ENCODE measurements at regions not wholly inside any gene's neighbourhood (a gene's known extent, or its start where the extent isn't known, plus 50 kb on each side); places are given as distances from the start of the nearest gene placed in this dataset.

DNA sequence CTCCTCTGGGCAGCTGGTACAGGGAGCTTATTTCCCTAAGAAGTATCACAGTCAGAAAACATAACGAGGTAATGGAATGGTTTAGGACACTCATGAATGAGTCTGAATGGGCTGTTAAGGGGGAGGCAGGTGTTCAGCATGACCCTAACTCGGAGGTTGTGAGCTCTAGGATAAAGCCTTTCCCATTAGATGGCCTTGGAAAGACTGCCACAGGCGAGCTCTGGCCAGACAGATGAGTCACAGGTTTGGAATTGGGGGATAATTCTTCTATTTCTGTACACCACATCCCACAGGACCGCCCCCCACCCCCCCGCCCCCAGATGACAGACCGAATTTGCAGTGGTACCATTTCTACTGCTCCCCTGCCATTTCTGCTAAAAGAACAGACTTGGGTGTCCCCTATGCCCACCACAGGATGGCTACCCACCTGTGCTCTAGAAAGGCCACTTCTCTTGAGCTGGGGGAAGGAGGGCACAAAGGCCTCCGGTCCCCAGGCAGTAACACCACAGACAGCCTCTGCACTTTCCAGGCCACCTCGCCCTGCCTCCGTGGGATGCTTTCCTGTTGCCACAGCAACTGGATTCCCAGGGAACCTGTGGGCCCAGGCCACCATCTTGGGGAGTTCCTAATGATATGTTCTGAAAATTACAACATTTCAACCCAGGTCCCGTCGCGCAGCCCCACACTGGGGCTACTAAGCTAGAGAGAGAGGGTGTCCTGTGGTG lies 76.7 kb downstream of the TRIM29 start:
- DNase-seq (ENCODE audit: low spot score), result no peak

DNA sequence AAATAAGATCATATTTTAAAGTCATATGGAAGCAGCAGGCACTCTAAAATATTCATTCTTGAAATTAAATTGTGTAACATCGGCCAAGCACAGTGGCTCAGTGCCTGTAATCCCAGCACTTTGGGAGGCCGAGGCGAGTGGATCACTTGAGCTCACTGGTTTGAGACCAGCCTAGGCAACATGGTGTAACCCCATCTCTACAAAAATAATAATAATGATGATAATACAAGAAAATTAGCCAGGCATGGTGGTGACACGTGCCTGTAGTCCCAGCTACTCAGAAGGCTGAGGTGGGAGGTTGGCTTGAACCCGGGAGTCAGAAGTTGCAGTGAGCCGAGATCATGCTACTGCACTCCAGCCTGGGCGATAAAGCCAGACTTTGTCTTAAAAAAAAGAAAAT lies 77.4 kb downstream of the TRIM29 start:
- no peak for DNase-seq (ENCODE audit: low spot score)

DNA sequence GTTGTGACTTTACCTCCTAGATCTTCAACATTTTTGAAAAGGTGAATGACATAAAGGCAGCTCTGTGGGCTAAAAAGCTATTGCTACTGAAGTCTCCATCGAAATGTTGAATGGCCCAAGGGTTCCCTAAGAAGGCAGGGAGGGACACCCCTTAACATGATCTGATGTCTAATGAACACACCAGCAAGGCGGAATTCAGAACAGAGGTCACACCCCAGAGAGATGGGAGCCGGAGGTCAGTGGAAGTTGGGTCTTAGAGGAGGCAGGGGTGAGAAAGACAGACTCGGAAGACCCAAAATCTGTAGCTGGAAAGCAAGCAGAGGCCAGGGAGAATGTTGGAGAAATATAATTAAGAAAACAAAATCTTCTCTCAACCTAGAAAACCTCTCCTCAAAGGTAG lies 79.0 kb downstream of the TRIM29 start:
- DNase-seq (ENCODE audit: low spot score), result no peak

DNA sequence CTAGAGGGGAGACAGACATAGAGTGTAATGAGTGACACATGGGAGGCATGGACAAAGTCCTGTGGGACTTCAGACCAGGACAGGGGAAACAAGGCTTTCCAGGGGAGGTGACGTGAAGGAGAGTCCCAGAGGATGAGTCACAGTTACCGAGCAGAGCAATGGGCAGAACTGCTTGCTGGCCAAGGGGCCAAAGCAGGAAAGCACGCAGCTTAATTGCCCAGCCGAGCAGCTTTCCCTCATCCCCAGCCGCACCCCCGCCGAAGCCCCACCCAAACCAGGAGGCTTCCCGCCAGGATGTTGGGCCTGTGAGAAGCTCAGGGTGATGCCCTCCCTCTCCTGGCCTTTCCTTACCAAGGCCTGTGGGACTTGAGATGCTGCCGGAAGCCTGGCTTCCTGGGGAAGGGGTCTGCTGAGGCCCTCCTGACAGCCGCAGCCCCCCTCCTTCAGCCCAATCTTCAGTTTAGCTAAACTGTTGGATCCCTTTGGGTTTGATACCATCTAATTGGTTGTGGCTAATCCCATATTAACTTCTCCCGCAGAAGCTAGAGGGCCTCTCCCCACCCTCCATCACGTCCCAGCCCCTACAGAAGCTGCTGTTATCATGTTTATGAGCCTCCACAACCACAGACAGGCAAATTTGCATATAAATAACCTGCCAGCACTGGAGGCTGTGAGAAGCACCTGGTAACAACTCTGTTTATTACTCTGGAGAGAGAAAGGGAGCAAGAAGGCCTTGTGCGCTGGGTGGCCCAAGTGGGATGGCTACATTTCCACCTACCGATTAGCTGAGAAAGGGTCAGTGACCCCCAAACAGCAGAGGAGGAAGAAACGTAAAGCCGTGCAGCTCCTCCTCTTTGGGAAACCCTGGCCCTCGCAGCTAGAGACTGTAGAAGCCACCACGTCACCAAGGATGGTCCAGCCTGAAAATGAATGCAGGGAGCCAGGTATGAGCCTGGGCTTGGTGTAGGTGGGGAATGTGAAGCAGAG lies 80.0 kb downstream of the TRIM29 start:
- DNase-seq (ENCODE audit: low spot score), result no peak

DNA sequence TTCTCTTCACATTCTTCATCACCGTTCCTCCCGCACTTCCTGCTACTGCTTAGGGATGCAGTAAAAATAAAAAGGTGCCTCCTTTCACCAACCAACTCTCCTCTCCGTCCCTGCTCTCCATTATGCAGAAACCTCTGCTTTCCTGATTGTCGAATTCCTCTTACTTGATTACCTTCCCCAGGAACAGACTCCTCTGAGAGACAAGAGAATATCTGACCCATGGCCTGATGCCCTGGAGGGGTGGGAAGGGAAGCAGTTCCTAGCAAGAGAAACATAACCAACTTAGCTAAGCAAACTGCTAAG lies 80.9 kb downstream of the TRIM29 start:
- DNase-seq (ENCODE audit: low spot score), result no peak

DNA sequence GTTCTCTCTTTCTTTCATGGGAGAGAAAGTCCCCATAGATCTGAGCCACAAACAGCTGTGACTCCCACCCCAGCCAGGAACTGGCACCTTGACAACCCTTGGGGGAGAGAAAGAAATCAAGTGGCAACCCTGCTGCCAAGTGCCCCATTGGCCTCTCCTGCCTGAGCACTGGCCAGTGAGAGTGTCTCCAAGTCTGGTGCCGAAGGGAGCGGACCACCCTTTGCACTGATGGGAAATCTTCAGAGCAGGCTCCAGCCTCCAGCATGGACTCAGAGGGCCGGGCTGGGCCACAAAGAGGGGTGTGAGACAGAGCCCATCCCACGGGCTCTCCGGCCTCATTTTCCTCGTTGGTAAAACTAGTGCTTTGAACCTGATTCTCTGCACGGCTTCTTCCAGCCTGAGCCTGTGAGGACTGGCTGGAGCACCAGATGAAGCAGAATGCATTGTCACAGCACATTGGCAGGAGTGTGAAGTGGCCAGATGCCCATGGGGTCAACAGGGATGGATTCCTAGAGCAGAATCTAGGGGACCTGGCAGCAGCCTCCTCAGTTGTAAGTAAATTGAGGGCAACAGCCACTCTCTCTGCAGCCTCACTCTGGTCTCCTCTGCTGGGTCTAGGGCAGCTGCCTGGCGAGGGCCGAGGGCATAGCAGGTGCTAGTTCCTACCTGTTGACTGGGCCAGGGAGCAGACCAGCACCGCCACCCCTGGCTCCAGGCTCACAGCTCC lies 81.4 kb downstream of the TRIM29 start:
- no peak for DNase-seq (ENCODE audit: low spot score)

DNA sequence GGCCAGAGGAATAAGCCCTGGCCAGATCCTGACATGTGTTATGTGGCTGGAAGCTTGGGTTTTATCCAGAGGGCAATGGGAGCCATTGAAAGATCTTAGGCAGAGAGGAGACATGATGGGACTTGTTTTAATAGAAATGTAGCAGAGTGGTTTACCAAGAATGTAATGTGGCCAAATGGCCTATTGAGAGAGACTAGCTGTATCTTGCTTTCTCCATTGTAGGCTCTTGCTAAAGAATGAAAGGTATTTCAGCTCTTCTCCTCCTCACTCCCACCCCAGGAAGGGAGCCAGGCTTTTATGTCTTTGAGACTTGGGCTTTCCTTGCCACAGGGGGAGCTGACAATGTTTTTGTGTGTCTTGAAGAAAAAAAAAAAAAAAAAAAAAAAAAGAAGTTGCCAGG lies 82.3 kb downstream of the TRIM29 start:
- DNase-seq (ENCODE audit: low spot score), result no peak

DNA sequence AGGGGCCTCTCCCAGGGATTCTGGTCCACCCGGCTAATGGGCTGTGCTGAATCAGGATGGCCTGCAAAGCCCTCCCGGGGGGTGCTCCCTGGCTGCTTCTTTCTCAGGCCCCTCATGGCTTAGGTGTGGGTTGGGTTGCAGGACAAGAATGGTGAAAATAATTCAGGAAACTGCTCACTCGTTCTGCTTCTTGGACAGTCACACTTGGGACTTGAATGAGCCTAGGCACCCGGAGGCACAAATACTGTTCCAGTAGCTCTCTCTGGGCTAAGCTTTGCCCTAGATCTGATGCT lies 83.2 kb downstream of the TRIM29 start:
- DNase-seq (ENCODE audit: low spot score), result no peak

DNA sequence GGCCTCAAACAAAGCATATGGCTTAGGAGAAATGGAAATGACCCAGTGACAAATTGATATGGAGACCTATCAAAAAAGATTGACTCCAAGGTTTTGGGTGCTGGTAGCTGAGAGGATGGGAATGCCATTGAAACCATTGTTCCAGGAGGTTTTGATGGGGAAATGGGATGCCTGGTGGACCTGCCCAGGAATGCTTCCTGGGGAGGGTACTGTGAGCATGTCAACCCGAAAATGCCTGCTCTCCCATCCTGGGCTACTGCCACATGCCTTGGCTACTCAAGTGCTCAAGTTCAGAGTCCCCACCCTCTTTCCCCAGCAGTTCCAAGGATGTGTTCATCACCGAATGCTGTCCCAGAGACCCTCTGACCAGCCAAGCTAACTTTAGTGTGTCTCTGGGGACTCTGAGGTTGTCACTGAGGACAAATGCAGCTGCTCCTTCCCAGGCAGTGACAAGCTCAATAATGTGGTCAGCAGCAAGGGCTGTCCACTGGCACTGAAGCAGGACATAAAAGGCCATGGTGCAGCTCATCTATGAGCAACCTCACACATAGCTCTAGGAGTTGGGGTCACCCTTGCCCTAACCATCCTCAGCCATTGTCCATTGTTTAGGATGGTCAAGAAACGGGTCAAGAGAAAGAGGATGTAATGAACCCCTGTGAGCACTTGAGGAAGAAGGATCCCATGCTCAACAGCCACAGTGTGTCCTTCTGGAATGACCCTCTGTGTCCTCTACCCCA lies 83.7 kb downstream of the TRIM29 start:
- no peak for DNase-seq (ENCODE audit: low spot score)

DNA sequence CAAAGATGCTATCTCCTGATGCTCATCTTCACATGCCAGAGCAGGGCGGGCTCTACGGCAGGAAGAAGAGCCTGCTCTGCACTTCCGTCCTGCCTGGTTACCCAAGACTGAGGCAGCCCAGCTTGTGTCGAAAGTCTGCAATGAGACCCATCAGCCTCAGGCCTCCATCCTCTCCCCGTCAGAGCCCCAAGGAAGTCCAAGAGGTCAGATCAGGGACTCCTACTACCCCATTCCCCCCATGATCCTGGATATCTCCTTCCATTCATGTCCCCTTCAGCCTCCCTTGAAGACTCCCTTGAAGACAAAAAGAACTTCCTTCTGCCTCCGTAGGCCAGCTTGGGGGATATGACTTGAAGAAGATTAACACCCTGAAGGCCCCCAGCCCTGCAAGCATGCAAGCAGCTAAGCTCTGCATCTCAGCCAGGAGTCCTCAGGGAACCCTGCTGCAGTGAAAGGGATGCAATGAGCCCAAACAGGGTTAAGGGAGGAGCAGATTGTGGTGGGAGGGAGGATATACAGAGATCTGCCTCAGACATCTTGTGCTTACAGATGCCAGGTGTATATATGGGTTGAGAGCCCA lies 85.6 kb downstream of the TRIM29 start:
- DNase-seq (ENCODE audit: low spot score), result no peak

DNA sequence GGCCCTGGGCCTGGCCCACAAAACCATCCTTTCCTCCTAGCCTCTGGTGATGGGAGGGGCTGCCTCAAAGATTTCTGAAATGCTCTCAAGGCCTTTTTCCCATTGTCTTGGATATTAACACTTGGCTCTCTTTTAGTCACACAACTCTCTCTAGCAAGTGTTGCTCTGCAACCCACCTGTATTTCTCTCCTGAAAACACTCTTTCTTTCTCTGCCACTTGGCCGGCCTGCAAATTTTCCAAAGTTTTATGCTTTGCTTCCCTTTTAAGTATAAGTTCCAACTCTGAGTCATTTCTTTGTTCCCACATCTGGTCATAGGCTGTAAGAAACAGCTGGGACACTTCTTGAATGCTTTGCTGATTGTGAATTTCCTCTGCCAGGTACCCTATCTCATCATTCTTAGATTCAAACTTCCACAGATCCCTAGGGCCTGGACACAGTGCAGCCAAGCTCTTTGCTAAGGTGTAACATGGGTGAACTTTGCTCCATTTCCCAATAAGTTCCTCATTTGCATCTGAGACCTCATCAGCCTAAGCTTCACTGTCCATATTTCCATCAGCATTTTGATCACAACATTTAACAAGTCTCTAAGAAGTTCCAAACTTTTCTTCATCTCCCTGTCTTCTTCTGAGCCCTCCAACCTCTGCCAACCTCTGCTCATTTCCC lies 93.8 kb downstream of the TRIM29 start:
- DNase-seq (ENCODE audit: low spot score), result no peak

DNA sequence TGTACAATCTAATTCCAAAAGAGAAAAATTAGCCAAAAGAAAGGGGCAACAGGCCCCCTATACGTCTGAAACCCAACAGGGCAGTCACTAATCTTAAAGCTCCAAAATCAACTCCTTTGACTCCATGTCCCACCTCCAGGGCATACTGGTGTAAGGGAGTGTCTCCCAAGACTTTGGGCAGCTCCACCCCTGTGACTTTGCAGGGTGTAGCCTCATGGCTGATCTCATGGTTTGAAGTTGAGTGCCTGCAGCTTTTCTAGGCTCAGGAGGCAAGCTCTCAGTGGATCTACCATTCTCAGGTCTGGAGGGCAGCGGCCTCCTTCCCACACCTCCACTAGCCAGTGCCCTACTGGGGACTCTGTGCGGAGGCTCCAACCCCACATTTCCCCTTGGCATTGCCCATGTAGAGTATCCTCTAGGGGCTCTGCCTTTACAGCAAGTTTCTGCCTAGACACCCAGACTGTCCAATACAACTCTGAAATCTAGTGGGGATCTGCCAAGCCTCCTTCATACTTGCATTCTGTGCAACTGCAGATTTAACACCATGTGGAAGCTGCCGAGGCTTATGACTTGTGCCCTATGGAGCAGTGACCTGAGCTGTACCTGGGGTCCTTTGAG lies 94.5 kb downstream of the TRIM29 start:
- no peak for DNase-seq (ENCODE audit: low spot score)

DNA sequence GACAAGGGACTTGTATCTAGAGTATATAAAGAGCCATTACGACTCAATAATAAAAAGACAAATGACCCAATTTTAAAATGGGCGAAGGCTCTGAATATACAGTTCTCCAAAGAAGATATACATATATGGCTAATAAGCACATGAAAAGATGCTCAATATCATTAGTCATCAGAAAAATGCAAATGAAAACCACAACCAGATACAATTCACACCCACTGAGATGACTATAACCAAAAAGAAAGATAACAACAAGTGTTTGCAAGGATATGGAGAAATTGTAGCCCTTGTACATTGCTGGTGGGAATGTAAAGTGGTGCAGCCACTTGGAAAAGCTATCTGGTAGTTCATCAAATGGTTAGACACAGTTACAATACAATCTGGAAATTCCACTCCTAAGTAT lies 96.3 kb downstream of the TRIM29 start:
- no peak for DNase-seq (ENCODE audit: low spot score)

DNA sequence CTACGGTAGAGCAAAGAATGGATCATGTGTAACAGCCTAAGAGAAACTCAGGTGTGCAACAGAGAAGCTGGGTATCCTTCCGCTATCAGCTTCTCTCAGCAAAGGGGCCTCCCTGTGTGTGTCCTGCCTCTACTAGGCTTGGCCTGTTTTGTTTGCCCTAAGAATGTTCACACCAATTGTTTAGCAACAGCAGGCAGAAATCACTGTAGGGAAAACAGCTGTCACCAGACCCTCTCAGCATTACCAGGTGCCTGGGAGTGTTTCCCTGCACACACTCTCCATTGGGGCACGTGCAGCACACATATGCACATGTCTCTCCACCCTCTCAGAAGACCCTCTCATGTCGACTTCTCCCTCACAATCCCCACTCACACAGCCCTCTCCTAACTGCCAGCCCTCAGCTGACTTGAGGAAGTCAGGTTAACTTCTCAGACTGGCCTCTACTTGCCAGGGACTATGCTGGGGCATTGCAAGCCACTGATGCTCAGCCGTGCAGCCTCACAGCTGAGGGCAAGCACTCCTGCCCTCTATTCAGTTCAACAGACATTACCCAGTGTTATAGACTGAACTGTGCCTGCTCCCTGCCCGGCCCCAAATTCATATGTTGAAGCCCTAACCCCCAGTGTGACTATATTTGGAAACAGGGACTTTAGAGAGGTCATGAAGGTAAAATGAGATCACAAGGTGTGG lies 97.6 kb downstream of the TRIM29 start:
- DNase-seq (ENCODE audit: low spot score), result no peak

DNA sequence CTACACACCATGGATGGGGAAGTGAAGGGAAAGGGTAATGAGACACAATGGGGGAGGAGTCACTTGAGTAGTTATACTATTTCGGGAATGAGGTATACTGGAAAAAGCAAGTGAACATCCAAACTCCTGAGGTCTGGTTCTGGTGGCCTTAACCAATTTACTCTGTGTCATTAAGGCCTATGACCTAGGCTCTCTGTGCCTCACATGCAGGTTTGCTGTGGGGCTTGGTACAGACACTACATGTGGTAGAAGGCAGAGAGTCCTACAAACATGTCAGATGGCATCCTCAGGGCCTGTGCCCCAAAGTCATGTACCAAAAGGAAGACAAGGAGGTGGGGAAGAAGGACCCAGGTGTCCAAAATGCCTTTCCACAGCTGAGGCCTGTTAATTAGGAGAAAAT lies 98.9 kb downstream of the TRIM29 start:
- no peak for DNase-seq (ENCODE audit: low spot score)

DNA sequence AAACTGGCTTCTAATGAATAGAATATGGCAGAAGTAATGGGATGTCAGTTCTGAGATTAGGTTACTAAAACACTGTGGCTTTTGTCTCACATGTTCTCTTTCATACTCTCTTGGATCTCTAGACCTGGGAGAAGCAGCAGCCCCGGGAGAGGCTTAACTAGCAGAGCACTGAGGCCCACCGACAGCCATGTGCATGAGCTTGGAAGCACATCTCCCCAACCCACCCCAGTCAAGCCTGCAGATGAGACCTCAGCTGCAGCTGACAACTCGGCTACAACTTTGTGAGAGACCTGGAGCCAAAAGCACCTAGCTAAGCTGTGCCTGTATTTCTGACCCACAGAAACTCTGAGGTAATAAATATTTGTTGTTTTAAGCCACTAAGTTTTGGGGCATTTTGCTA lies 100.8 kb downstream of the TRIM29 start:
- DNase-seq (ENCODE audit: low spot score), result no peak

DNA sequence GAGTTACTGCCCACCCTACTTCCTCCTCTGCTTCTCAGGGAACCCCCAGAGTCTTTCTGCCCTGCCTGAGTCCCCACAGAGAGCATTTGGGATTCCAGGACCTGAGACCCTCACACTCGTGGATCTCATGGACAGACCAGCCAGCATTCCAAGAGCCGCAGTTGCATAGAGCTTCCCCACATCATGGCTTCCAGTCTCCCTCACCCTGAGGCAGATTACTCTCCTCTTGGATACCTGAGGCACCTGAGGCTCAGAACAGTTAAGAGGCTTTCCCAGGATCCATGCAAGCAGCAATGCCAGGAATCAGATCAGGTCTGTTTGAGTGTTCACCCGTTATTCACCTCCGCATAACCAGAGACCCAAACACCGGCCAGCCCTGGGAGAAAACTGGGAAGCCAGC lies 102.2 kb downstream of the TRIM29 start:
- no peak for DNase-seq (ENCODE audit: low spot score)

DNA sequence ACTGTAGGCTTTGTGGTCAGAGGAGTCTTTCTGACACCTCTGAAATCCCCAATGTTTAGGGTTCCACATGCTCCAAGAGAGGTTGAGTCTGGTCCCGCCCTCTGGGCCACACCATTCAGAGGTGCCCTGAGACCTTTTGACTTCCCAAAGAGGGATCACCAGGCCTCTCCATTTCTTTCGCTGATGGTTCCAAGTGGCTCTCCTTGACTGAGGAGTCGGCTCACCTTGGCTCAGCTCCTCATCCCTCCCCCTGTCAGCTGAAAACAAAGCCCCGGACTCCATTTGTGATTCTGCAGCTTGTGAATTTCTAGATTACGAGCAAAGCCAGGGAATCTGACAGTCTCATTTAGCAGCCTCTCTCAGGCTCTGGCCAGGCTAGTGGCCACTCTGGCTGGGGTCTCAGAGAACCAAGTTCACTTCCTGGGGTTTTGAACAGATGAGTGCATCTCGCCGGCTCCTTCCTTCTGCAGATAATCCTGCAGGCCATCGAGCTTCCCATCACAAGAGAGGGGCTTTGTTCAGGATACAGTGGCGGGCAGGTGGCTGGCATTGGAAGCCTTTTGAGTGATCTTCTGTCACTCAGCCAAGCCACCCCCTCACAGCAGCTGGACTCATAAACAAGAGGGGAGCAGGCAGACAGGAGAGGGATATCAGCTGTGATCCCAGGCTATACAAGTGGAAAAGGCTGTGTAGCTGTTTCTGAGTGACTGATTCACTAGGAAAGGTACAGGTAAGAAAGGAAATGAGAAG lies 102.9 kb downstream of the TRIM29 start:
- DNase-seq (ENCODE audit: low spot score), result no peak

DNA sequence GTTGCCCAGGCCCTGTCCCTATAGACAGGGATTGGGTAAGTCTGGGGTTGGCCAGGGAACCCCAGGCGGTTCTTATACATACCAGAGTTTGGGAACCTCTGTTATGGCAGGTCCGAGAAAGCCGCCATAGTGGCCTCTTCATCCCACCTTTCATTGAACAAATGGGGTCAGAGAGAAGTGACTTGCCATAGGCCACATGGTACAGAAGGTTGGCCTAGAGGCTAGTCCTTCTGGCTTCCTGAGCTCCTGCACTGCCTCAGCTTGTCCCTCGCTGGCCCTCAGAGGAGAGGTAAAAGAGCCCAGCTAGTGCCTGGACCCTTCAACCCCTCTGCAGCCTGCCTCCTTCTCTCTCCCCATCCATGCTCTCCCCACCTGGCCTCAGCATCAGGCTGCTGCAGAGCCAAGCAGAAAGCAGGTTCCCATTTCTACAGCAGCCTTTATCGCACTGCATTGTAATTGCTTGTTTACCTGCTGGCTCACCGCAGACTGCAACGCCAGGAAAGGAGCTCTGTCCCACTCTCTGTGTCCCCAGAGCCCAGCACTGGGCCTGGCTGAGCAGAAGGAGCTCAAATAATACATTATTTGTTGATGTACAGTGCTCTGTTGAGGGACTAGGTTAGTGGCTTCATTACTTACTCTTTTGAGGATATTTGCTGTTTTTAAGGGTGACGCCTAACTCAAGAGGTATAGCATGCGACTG lies 103.6 kb downstream of the TRIM29 start:
- DNase-seq (ENCODE audit: low spot score), result no peak
